HG03135 (cell line): ENCODE measurements at regions not wholly inside any gene's neighbourhood (a gene's known extent, or its start where the extent isn't known, plus 50 kb on each side); places are given as distances from the start of the nearest gene placed in this dataset.

Experiments used
- ATAC-seq: cut with Tn5 transposase; IDR thresholded peaks from one replicate; pipeline ENCODE4 v1.9.1; 2021; ENCODE audit warnings: mild to moderate bottlenecking, moderate library complexity; ENCODE audit not compliant: unreplicated experiment

- ATAC-seq: no peak
Measured at GRCh38 chr4:127578491-127578890, 54.3 kb upstream of the INTU start.

- ATAC-seq: no peak
Measured at GRCh38 chr4:127578967-127579366, 53.8 kb upstream of the INTU start.

- no peak for ATAC-seq
Measured at GRCh38 chr4:127579821-127580220, 52.9 kb upstream of the INTU start.

GRCh38 chr4:127580300-127580699 lies 52.5 kb upstream of the INTU start:
- no peak for ATAC-seq

- ATAC-seq: no peak
Measured at GRCh38 chr4:127580891-127581290, 51.9 kb upstream of the INTU start.
